ENCODE measurements at regions not wholly inside any gene's neighbourhood (a gene's known extent, or its start where the extent isn't known, plus 50 kb on each side); places are given as distances from the start of the nearest gene placed in this dataset.

GRCh38 chr11:82384308-82384707 is 349.4 kb downstream of the FAM181B start:
- POLR2A ChIA-PET = no interaction called here
- no peaks in the 10 kb centered on the region for H3K9me3 ChIP-seq
- 0% methylated on average over 1 of the region's 1 CpG for WGBS (ENCODE audit: missing lambda C conversion rate)
- no peaks in the 10 kb centered on the region for H3K4me1 ChIP-seq
- CTCF ChIA-PET = interaction anchor here (0.6 kb wide), 1 partner anchor 250 kb away, joined by 3 read pairs; no protein-coding TSS in a partner anchor
- DNase-seq (ENCODE audit: low read depth in 1 of 2, low spot score in 1 of 2) = no peak
- no peak for ATAC-seq
- no peak overlapping the region for H3K4me3 ChIP-seq
- no peak for TF ChIP-seq RNF2 (IDR thresholded peaks at IDR 0.05; ENCODE audit: borderline replicate concordance, low read depth)
- TF ChIP-seq RAD21 (conservative IDR thresholded peaks at IDR 0.05 in 1 of 2, IDR thresholded peaks at IDR 0.05 in 1 of 2) = no peak
- no peak for TF ChIP-seq E2F6 (IDR thresholded peaks at IDR 0.05; ENCODE audit: borderline replicate concordance, low read depth)
- no peak for TF ChIP-seq HOXA7 (CRISPR knock-in tag; IDR thresholded peaks at IDR 0.05)
- no peak for TF ChIP-seq KDM5A (IDR thresholded peaks at IDR 0.05)
- no peak for TF ChIP-seq PHF8 (IDR thresholded peaks at IDR 0.05; ENCODE audit: borderline replicate concordance, low read depth)
- TF ChIP-seq ESRRA (IDR thresholded peaks at IDR 0.05; ENCODE audit: borderline replicate concordance, low read length) = no peak
- TF ChIP-seq, protein P1, sequence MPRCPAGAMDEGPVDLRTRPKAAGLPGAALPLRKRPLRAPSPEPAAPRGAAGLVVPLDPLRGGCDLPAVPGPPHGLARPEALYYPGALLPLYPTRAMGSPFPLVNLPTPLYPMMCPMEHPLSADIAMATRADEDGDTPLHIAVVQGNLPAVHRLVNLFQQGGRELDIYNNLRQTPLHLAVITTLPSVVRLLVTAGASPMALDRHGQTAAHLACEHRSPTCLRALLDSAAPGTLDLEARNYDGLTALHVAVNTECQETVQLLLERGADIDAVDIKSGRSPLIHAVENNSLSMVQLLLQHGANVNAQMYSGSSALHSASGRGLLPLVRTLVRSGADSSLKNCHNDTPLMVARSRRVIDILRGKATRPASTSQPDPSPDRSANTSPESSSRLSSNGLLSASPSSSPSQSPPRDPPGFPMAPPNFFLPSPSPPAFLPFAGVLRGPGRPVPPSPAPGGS (IDR thresholded peaks at IDR 0.05) = no peak
- no peak for TF ChIP-seq CBX2 (IDR thresholded peaks at IDR 0.05; ENCODE audit: borderline replicate concordance, low read depth)
- no peak for TF ChIP-seq NFE2L2 (conservative IDR thresholded peaks at IDR 0.05; ENCODE audit: low read length)
- TF ChIP-seq TFCP2L1 (CRISPR knock-in tag; IDR thresholded peaks at IDR 0.05) = no peak
- TF ChIP-seq ZSCAN20 (CRISPR knock-in tag; IDR thresholded peaks at IDR 0.05) = no peak
- TF ChIP-seq CTCF (IDR thresholded peaks at IDR 0.05) = no peak
- no peak for TF ChIP-seq ELK1 (IDR thresholded peaks at IDR 0.05; ENCODE audit: low read depth, low read length)
- no peak for TF ChIP-seq JUN (IDR thresholded peaks at IDR 0.05)
- TF ChIP-seq PBX3 (IDR thresholded peaks at IDR 0.05) = no peak
- TF ChIP-seq NPAS2 (CRISPR knock-in tag; IDR thresholded peaks at IDR 0.05; ENCODE audit: borderline replicate concordance) = no peak
- no peak for TF ChIP-seq MAX (IDR thresholded peaks at IDR 0.05)
- no peak overlapping the region for H3K27ac ChIP-seq
- H3K4me2 ChIP-seq = no peak overlapping the region
- FAIRE-seq = no peak

GRCh38 chr11:82373781-82374542 is 359.7 kb downstream of the FAM181B start:
- TF ChIP-seq EHMT2 (IDR thresholded peaks at IDR 0.05; ENCODE audit: low read depth) (no peak), PBX3 (IDR thresholded peaks at IDR 0.05) (no peak), SMC3 (IDR thresholded peaks at IDR 0.05) (no peak), ZFP36 (IDR thresholded peaks at IDR 0.05; ENCODE audit: borderline replicate concordance, partially characterized antibody) (no peak), NPAS2 (CRISPR knock-in tag; IDR thresholded peaks at IDR 0.05; ENCODE audit: borderline replicate concordance) (no peak), HOXB13 (CRISPR knock-in tag; IDR thresholded peaks at IDR 0.05; ENCODE audit: low read depth) (no peak), ZSCAN20 (CRISPR knock-in tag; IDR thresholded peaks at IDR 0.05) (no peak), JUNB (IDR thresholded peaks at IDR 0.05) (no peak), HOXA7 (CRISPR knock-in tag; IDR thresholded peaks at IDR 0.05) (no peak), POLR2A (IDR thresholded peaks at IDR 0.05; ENCODE audit: low read length) (no peak), CHD4 (IDR thresholded peaks at IDR 0.05; ENCODE audit: borderline replicate concordance) (no peak)
- TF ChIP-seq, protein P2, sequence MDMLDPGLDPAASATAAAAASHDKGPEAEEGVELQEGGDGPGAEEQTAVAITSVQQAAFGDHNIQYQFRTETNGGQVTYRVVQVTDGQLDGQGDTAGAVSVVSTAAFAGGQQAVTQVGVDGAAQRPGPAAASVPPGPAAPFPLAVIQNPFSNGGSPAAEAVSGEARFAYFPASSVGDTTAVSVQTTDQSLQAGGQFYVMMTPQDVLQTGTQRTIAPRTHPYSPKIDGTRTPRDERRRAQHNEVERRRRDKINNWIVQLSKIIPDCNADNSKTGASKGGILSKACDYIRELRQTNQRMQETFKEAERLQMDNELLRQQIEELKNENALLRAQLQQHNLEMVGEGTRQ (IDR thresholded peaks at IDR 0.05) = no peak
- TF ChIP-seq, protein P1 (IDR thresholded peaks at IDR 0.05) = no peak
- no peak overlapping the region for H3K4me3 ChIP-seq
- H3K4me1 ChIP-seq = no peaks in the 10 kb centered on the region
- POLR2A ChIA-PET = no interaction called here
- ATAC-seq (no peak), FAIRE-seq (no peak), DNase-seq (ENCODE audit: low read depth in 1 of 2, low spot score in 1 of 2) (no peak)
- WGBS (ENCODE audit: missing lambda C conversion rate) = 27% methylated on average over 4 of the region's 4 CpGs
- no peak overlapping the region for H3K27ac ChIP-seq
- H3K4me2 ChIP-seq = no peak overlapping the region
- H3K9me3 ChIP-seq = no peaks in the 10 kb centered on the region
- CTCF ChIA-PET = no interaction called here
